Smooth muscle cell (in vitro differentiated cells): ENCODE measurements at regions not wholly inside any gene's neighbourhood (a gene's known extent, or its start where the extent isn't known, plus 50 kb on each side); places are given as distances from the start of the nearest gene placed in this dataset.

Experiments
- DNase-seq: peaks from one replicate; lab custom pipeline; 2025; ENCODE audit not compliant: unreplicated experiment; lab: John Stamatoyannopoulos, UW
- H2AFZ ChIP-seq: fragments of 200-600 bp; sonication (generic); 2 replicates; pipeline ENCODE4 v1.6.0; 2016; ENCODE audit warnings: antibody characterized with exemption, low read depth, mild to moderate bottlenecking
- H3F3A ChIP-seq: fragments of 200-600 bp; sonication (generic); 2 replicates; pipeline ENCODE4 v1.6.0; 2017; ENCODE audit warnings: antibody characterized with exemption, low read depth
- H3K27ac ChIP-seq: fragments of 200-600 bp; sonication (generic); 2 replicates; pipeline ENCODE4 v1.5.1; 2016; ENCODE audit warnings: low read depth, mild to moderate bottlenecking
- H3K27me3 ChIP-seq: fragments of 200-600 bp; sonication (generic); 2 replicates; pipeline ENCODE4 v1.6.1; 2016; ENCODE audit warnings: low read depth, mild to moderate bottlenecking
- H3K36me3 ChIP-seq: fragments of 200-600 bp; sonication (generic); 2 replicates; pipeline ENCODE4 v1.5.1; 2016; ENCODE audit warnings: low read depth
- H3K4me1 ChIP-seq: fragments of 200-600 bp; sonication (generic); 2 replicates; pipeline ENCODE4 v1.5.1; 2016; ENCODE audit warnings: low read depth
- H3K4me2 ChIP-seq: fragments of 200-600 bp; sonication (generic); 2 replicates; pipeline ENCODE4 v1.6.0; 2016; ENCODE audit warnings: mild to moderate bottlenecking
- H3K4me3 ChIP-seq: fragments of 200-600 bp; sonication (generic); 2 replicates; pipeline ENCODE4 v1.5.1; 2016; ENCODE audit warnings: mild to moderate bottlenecking
- H3K79me2 ChIP-seq: fragments of 200-600 bp; sonication (generic); 2 replicates; pipeline ENCODE4 v1.6.0; 2016; ENCODE audit warnings: low read depth, mild to moderate bottlenecking
- H3K9ac ChIP-seq: fragments of 200-600 bp; sonication (generic); 2 replicates; pipeline ENCODE4 v1.6.0; 2016; ENCODE audit warnings: low read depth
- H3K9me3 ChIP-seq: fragments of 200-600 bp; sonication (generic); replicated peaks from 2 replicates; pipeline ENCODE4 v1.5.1; 2016; ENCODE audit warnings: low read depth
- H4K20me1 ChIP-seq: fragments of 200-600 bp; sonication (generic); 2 replicates; pipeline ENCODE4 v1.6.0; 2016; ENCODE audit warnings: low read depth
- CTCF ChIP-seq: fragments of 200-600 bp; sonication (generic); IDR thresholded peaks from 2 replicates; pipeline ENCODE4 v1.5.1; 2017; ENCODE audit warnings: borderline replicate concordance, mild to moderate bottlenecking, antibody characterized with exemption; ENCODE audit not compliant: insufficient read depth, poor library complexity, severe bottlenecking
- WGBS: methylation state at CpG from one replicate; pipeline ENCODE4 v1.1.7; 2016; ENCODE audit warnings: low lambda C conversion rate; 5-methylcytosine and 5-hydroxymethylcytosine counted together

DNA sequence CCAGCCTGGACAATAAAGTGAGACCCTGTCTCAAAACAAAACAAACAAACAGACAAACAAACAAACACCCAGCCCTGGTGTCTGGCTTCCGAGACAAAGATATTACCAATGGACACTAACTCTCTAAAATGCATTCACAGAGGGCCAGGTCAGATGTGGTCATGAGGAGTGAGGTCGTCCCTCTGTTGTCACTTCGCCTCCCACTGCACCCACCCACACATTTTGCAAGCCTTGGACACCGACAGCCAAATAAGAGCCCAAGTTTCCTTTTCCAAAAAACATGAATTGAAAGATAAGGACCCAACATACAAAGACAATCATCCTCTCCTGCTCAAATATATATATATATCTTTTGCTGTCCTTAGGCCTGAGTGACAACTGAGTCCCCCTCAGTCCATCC is 319.9 kb downstream of the TSN start:
- 90% methylated on average over 4 of the region's 4 CpGs for WGBS
- no peaks in the 10 kb centered on the region for H3K9me3 ChIP-seq

GRCh38 chr2:122077114-122077513 is 321.7 kb downstream of the TSN start:
- H3K9ac ChIP-seq = no peak overlapping the region
- H3K4me2 ChIP-seq = no peak overlapping the region
- H3K4me1 ChIP-seq = peaks cover 9% of the 10 kb centered on the region
- H2AFZ ChIP-seq = no peak overlapping the region
- H4K20me1 ChIP-seq = no peaks in the 10 kb centered on the region
- 100% methylated on average over 3 of the region's 3 CpGs for WGBS
- no peaks in the 10 kb centered on the region for H3K79me2 ChIP-seq
- no peaks in the 10 kb centered on the region for H3K9me3 ChIP-seq
- H3K27ac ChIP-seq = no peak overlapping the region
- TF ChIP-seq CTCF = no peak
- no peak overlapping the region for H3K4me3 ChIP-seq
- H3K36me3 ChIP-seq = no peaks in the 10 kb centered on the region
- no peak for DNase-seq
- no peaks in the 10 kb centered on the region for H3K27me3 ChIP-seq
- no peaks in the 10 kb centered on the region for H3F3A ChIP-seq

More for the DNA sequence above, 319.9 kb downstream of the TSN start:
- Histone ChIP-seq H3K4me3 (no peak overlapping the region), H3K4me1 (peaks cover 12% of the 10 kb centered on the region), H3K27me3 (no peaks in the 10 kb centered on the region), H4K20me1 (no peaks in the 10 kb centered on the region), H3K4me2 (no peak overlapping the region), H2AFZ (no peak overlapping the region), H3F3A (no peaks in the 10 kb centered on the region), H3K9ac (no peak overlapping the region), H3K36me3 (no peaks in the 10 kb centered on the region), H3K79me2 (no peaks in the 10 kb centered on the region), H3K27ac (no peak overlapping the region)
- TF ChIP-seq CTCF = no peak
- no peak for DNase-seq

- H3K4me1 ChIP-seq = peaks cover 4% of the 10 kb centered on the region
- no peak overlapping the region for H3K4me2 ChIP-seq
- H3K36me3 ChIP-seq = no peaks in the 10 kb centered on the region
- no peaks in the 10 kb centered on the region for H3K79me2 ChIP-seq
- no peak overlapping the region for H2AFZ ChIP-seq
- 92% methylated on average over 4 of the region's 4 CpGs for WGBS
- TF ChIP-seq CTCF = no peak
- H3K9me3 ChIP-seq = no peaks in the 10 kb centered on the region
- no peaks in the 10 kb centered on the region for H3F3A ChIP-seq
- no peak overlapping the region for H3K4me3 ChIP-seq
- DNase-seq = no peak
- H3K27ac ChIP-seq = no peak overlapping the region
- no peaks in the 10 kb centered on the region for H4K20me1 ChIP-seq
- H3K9ac ChIP-seq = no peak overlapping the region
- H3K27me3 ChIP-seq = no peaks in the 10 kb centered on the region
These were observed 322.3 kb downstream of the TSN start for GRCh38 chr2:122077771-122078170.

- no peak for DNase-seq
- Histone ChIP-seq H3K9me3 (no peaks in the 10 kb centered on the region), H3K4me3 (no peak overlapping the region), H3K4me2 (no peak overlapping the region), H2AFZ (no peak overlapping the region), H3K36me3 (no peaks in the 10 kb centered on the region), H3K9ac (no peak overlapping the region), H4K20me1 (no peaks in the 10 kb centered on the region), H3K79me2 (no peaks in the 10 kb centered on the region), H3F3A (no peaks in the 10 kb centered on the region), H3K27ac (no peak overlapping the region), H3K4me1 (no peaks in the 10 kb centered on the region), H3K27me3 (no peaks in the 10 kb centered on the region)
- 51% methylated on average over 3 of the region's 3 CpGs for WGBS
- TF ChIP-seq CTCF = no peak
These were observed 323.0 kb downstream of the TSN start for GRCh38 chr2:122078451-122078850.
